ENCODE measurements at regions not wholly inside any gene's neighbourhood (a gene's known extent, or its start where the extent isn't known, plus 50 kb on each side); places are given as distances from the start of the nearest gene placed in this dataset.

DNA sequence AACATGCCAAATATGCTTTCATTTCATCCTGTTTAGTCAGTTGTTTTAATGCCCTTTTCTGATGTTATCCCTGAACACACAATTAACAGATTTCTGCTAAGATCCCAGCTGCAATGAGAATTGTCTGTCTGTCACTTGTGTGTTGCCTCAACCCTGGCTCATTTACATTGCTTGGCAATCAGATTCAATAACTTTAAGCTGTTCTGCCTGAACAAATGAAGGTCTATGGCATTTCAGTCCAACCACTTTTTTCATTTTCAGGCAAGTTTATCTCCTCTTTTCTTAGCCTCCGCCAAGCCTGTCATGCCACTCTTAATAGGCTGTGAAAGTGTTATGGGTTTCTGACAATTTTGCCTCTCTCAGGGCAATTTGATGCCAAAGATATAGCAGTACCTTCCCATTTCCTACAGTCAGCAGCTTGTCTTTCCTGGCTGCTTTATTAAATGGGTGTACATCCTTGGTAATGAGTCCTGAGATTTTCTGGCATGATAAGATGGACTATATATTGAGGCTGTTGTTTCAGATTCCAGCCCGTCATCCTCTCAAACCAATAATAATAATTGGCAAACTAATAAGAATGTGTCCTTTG is 68.7 kb upstream of the ADAMTS9 start:
- Histone ChIP-seq H3K4me1 (ENCODE audit: control insufficient read depth in 5 of 5, insufficient read depth in 5 of 5, low read length in 5 of 5) (no peaks in the 10 kb centered on the region), H3K27me3 (ENCODE audit: control insufficient read depth in 5 of 5, insufficient read depth in 4 of 5, low read length in 5 of 5) (no peaks in the 10 kb centered on the region), H3K36me3 (ENCODE audit: control insufficient read depth in 5 of 5, insufficient read depth in 5 of 5, low read length in 5 of 5) (no peaks in the 10 kb centered on the region), H3K9me3 (ENCODE audit: control insufficient read depth in 5 of 5, low read length in 5 of 5) (peaks cover 0 to 2% (median 0%) of the 10 kb centered on the region in 5 donors), H3K4me3 (ENCODE audit: low read depth in 1 of 5, low read length in 5 of 5) (no peak overlapping the region), H3K9ac (ENCODE audit: low read length in 5 of 5) (no peak overlapping the region), H3K27ac (ENCODE audit: low read depth, low read length) (no peak overlapping the region)

DNA sequence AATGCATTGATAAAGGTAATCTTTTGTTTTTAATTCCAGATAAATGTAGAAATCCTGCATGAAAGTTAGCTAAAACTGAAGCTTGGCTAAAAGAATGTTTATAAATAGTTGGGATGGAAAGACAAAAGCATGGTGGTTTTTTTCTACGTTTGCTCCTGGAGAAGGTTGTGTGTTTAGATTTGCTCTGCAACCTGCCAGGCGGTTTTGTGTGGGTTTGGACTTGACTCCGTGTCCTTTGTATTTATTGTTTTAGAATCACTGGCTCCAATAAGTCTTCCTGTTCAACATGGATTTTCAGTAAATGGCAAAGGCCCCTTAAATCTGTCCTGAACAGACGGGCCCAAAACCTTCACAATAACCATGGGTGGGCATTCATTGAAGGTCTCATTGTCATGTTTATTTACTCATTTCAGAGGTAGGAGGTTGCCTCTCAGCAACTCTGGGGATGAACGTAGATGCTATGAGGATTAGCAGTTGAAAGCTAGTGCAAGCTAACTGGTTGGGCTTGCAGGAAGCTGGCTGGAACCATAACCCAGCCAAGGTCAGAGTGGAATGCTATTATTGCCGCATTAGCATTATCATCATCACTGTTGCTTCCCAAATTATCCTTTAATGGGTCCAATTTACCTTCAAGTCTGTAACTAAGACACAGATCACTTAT is 60.6 kb upstream of the ADAMTS9 start:
- H3K36me3 ChIP-seq (ENCODE audit: control insufficient read depth in 5 of 5, insufficient read depth in 5 of 5, low read length in 5 of 5): peaks cover 0 to 2% (median 0%) of the 10 kb centered on the region in 5 donors
- H3K27me3 ChIP-seq (ENCODE audit: control insufficient read depth in 5 of 5, insufficient read depth in 4 of 5, low read length in 5 of 5): no peaks in the 10 kb centered on the region
- H3K4me3 ChIP-seq (ENCODE audit: low read depth in 1 of 5, low read length in 5 of 5): no peak overlapping the region
- H3K9me3 ChIP-seq (ENCODE audit: control insufficient read depth in 5 of 5, low read length in 5 of 5): no peaks in the 10 kb centered on the region
- H3K4me1 ChIP-seq (ENCODE audit: control insufficient read depth in 5 of 5, insufficient read depth in 5 of 5, low read length in 5 of 5): peaks cover 0 to 2% (median 0%) of the 10 kb centered on the region in 5 donors
- H3K27ac ChIP-seq (ENCODE audit: low read depth, low read length): no peak overlapping the region
- H3K9ac ChIP-seq (ENCODE audit: low read length in 5 of 5): no peak overlapping the region

DNA sequence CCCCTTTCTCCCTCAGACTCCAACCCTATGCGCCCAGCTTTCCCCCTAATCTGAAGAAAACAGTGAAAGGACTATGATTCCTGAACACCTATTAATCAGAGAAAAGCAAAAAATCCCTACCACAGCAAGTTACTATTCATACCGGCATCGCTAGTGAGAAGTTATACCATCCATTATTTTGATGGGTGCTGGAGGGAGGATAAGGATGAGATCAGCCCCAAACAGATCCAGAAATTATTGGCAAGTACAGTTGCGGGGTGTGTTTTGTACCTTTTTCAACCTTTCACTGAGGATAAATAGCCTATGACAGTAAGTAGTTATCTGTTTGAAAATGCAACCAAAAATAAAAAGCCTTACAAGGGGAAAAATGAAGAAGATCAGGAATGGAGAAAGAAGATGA is 59.9 kb upstream of the ADAMTS9 start:
- Histone ChIP-seq H3K9me3 (ENCODE audit: control insufficient read depth in 5 of 5, low read length in 5 of 5) (no peaks in the 10 kb centered on the region), H3K9ac (ENCODE audit: low read length in 5 of 5) (no peak overlapping the region), H3K36me3 (ENCODE audit: control insufficient read depth in 5 of 5, insufficient read depth in 5 of 5, low read length in 5 of 5) (peaks cover 0 to 4% (median 0%) of the 10 kb centered on the region in 5 donors), H3K27ac (ENCODE audit: low read depth, low read length) (no peak overlapping the region), H3K27me3 (ENCODE audit: control insufficient read depth in 5 of 5, insufficient read depth in 4 of 5, low read length in 5 of 5) (no peaks in the 10 kb centered on the region), H3K4me3 (ENCODE audit: low read depth in 1 of 5, low read length in 5 of 5) (no peak overlapping the region), H3K4me1 (ENCODE audit: control insufficient read depth in 5 of 5, insufficient read depth in 5 of 5, low read length in 5 of 5) (peaks cover 0 to 2% (median 0%) of the 10 kb centered on the region in 5 donors)

DNA sequence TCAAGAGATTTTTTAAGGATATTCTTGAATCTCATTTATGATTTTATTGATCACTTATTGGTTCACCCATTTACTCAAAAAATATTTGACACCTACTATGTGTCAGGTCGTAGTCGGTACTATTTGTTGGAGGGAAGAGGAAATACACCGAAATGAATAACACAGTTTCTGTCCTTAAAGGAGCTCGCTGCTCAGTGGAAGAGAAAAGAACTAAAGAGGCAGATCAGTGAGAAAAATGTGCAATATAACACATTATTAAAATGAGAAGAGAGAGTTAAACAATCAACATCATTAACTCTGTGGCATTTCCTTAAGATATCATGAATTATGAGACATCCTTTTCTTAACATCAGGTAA is 56.1 kb upstream of the ADAMTS9 start:
- Histone ChIP-seq H3K9me3 (ENCODE audit: control insufficient read depth in 5 of 5, low read length in 5 of 5) (no peaks in the 10 kb centered on the region), H3K4me1 (ENCODE audit: control insufficient read depth in 5 of 5, insufficient read depth in 5 of 5, low read length in 5 of 5) (peaks cover 0 to 18% (median 2%) of the 10 kb centered on the region in 5 donors), H3K36me3 (ENCODE audit: control insufficient read depth in 5 of 5, insufficient read depth in 5 of 5, low read length in 5 of 5) (peaks cover 0 to 4% (median 0%) of the 10 kb centered on the region in 5 donors), H3K9ac (ENCODE audit: low read length in 5 of 5) (no peak overlapping the region), H3K27me3 (ENCODE audit: control insufficient read depth in 5 of 5, insufficient read depth in 4 of 5, low read length in 5 of 5) (no peaks in the 10 kb centered on the region), H3K4me3 (ENCODE audit: low read depth in 1 of 5, low read length in 5 of 5) (no peak overlapping the region), H3K27ac (ENCODE audit: low read depth, low read length) (no peak overlapping the region)

DNA sequence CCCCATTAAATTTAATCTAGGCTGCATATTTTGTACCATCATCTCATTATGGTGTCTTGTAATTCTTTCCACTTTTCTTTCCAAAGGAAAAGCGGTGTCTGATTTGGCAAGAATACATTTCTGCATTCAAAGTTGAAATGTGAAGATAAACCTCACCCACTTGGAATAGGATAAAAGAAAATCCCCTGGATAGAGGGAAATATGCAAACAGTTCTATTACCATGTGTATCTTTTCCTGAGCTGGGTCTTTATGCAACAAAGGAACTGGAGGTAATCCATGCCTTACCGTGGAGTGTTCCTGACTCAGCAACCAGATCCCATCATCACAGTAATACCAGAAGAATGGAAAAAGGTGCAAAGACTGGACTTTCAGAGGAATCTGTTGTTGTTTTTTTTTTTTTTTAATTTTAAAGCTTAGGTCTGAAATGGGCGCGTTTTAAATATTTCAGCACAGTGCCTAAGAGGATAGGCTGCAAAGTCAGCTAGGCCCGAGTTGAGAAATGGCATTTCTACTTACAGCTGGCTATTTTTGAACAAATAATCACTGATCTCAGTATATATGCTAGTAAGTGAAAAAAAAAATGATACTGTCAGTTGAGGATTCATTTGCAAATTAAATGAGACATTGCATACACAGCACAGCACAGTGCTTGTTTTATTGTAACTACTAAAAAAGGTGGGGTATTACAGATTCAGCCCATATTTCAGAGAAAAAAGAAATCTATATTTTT is 55.5 kb upstream of the ADAMTS9 start:
- peaks cover 0 to 4% (median 0%) of the 10 kb centered on the region in 5 donors for H3K36me3 ChIP-seq (ENCODE audit: control insufficient read depth in 5 of 5, insufficient read depth in 5 of 5, low read length in 5 of 5)
- H3K9me3 ChIP-seq (ENCODE audit: control insufficient read depth in 5 of 5, low read length in 5 of 5): no peaks in the 10 kb centered on the region
- H3K9ac ChIP-seq (ENCODE audit: low read length in 5 of 5): no peak overlapping the region
- no peak overlapping the region for H3K27ac ChIP-seq (ENCODE audit: low read depth, low read length)
- H3K27me3 ChIP-seq (ENCODE audit: control insufficient read depth in 5 of 5, insufficient read depth in 4 of 5, low read length in 5 of 5): no peaks in the 10 kb centered on the region
- H3K4me3 ChIP-seq (ENCODE audit: low read depth in 1 of 5, low read length in 5 of 5): no peak overlapping the region
- H3K4me1 ChIP-seq (ENCODE audit: control insufficient read depth in 5 of 5, insufficient read depth in 5 of 5, low read length in 5 of 5): peaks cover 0 to 18% (median 0%) of the 10 kb centered on the region in 5 donors

DNA sequence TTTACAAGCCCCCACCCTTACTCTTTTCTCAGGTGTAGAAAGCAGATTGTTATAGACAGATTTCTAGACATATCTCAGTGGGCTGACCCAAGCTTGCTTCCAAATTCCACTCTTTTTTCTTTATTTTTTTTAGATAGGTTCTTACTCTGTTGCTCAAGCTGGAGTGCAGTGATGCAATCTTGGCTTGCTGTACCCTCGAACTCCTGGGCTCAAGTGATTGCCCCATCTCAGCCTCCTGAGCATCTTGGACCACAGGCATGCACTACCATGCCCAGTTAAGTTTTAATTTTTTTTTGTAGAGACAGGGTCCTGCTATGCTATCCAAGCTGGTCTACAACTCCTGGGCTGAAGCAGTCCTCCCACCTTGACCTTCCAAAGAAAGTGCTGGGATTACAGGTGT is 53.5 kb upstream of the ADAMTS9 start:
- peaks cover 0 to 4% (median 0%) of the 10 kb centered on the region in 5 donors for H3K36me3 ChIP-seq (ENCODE audit: control insufficient read depth in 5 of 5, insufficient read depth in 5 of 5, low read length in 5 of 5)
- no peak overlapping the region for H3K9ac ChIP-seq (ENCODE audit: low read length in 5 of 5)
- no peak overlapping the region for H3K4me3 ChIP-seq (ENCODE audit: low read depth in 1 of 5, low read length in 5 of 5)
- peaks cover 0 to 18% (median 0%) of the 10 kb centered on the region in 5 donors for H3K4me1 ChIP-seq (ENCODE audit: control insufficient read depth in 5 of 5, insufficient read depth in 5 of 5, low read length in 5 of 5)
- no peaks in the 10 kb centered on the region for H3K27me3 ChIP-seq (ENCODE audit: control insufficient read depth in 5 of 5, insufficient read depth in 4 of 5, low read length in 5 of 5)
- H3K9me3 ChIP-seq (ENCODE audit: control insufficient read depth in 5 of 5, low read length in 5 of 5): no peaks in the 10 kb centered on the region
- H3K27ac ChIP-seq (ENCODE audit: low read depth, low read length): no peak overlapping the region

DNA sequence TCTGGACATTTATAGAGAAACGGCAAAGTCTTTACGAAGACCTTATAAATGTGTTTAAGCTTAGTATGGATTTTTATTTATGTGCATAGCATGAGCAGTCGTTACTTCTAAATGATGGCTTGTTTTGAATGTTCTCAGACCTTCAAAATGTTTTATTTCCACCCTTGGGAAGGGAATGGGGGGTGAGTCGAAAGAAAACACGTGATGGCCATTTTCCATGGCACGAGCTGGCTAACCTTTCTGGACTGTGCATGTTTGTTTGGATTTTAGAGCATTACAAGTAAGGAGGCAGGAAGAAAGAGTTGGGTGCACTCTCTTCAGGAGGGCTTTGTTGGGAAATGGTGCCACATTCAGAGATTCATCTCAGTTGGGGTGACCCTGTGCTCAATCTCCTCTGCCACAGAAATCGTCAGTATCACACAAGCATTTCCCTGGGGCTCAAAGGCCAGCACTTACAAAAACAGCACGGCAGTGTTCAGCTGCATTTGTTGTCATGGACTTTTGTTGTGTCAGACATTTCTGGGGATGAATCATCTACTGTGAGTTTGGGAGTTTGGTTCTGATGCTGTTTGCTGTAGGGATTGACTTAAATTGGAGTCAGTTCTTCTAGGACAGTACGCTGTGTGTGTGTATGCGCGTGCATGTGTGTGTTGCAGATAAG is 52.3 kb upstream of the ADAMTS9 start:
- no peak overlapping the region for H3K27ac ChIP-seq (ENCODE audit: low read depth, low read length)
- H3K27me3 ChIP-seq (ENCODE audit: control insufficient read depth in 5 of 5, insufficient read depth in 4 of 5, low read length in 5 of 5): no peaks in the 10 kb centered on the region
- peaks cover 0 to 18% (median 0%) of the 10 kb centered on the region in 5 donors for H3K4me1 ChIP-seq (ENCODE audit: control insufficient read depth in 5 of 5, insufficient read depth in 5 of 5, low read length in 5 of 5)
- no peaks in the 10 kb centered on the region for H3K9me3 ChIP-seq (ENCODE audit: control insufficient read depth in 5 of 5, low read length in 5 of 5)
- H3K9ac ChIP-seq (ENCODE audit: low read length in 5 of 5): no peak overlapping the region
- no peak overlapping the region for H3K4me3 ChIP-seq (ENCODE audit: low read depth in 1 of 5, low read length in 5 of 5)
- peaks cover 0 to 4% (median 0%) of the 10 kb centered on the region in 5 donors for H3K36me3 ChIP-seq (ENCODE audit: control insufficient read depth in 5 of 5, insufficient read depth in 5 of 5, low read length in 5 of 5)

Data from subcutaneous abdominal adipose tissue (tissue), 5 donors.